Fibroblast of villous mesenchyme (primary cell): ENCODE measurements at regions not wholly inside any gene's neighbourhood (a gene's known extent, or its start where the extent isn't known, plus 50 kb on each side); places are given as distances from the start of the nearest gene placed in this dataset.
"Not testable (repeated sequence)": the region's sequence is repeated elsewhere in the genome, so short reads cannot be mapped to it uniquely, and the experiment has no call there.

Source experiments
- DNase-seq: peaks from one replicate; pipeline ENCODE4 v3.0.0-alpha.2; 2010; ENCODE audit warnings: low read depth
- H3K4me3 ChIP-seq: 2 replicates; pipeline ENCODE4 v1.5.1; 2011; ENCODE audit warnings: low read depth, mild to moderate bottlenecking, low read length
- TF ChIP-seq, protein P1 (sequence below): IDR thresholded peaks from 2 replicates; pipeline ENCODE4 v1.5.1; 2012; ENCODE audit warnings: low read depth, mild to moderate bottlenecking, low read length; ENCODE audit not compliant: insufficient read depth

DNA sequence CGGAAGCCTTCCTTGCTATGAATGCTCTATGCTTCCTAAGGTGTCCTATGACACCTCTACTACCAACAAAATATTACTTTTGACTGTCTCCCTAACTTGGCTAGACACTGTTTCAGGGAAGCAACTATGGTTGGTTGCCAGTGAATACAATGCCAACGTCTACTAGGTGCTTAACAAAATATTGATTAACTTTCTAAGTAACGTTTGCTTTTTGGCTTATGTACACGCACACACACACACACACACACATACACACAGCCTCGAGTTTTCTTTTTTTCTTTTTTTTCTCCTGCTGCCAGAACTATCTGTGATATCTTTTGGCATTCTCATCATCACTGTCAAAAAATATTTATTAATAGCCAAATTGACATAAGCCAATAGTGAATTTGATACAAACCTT is 864.0 kb downstream of the PLA2G4A start:
- TF ChIP-seq, protein P1, sequence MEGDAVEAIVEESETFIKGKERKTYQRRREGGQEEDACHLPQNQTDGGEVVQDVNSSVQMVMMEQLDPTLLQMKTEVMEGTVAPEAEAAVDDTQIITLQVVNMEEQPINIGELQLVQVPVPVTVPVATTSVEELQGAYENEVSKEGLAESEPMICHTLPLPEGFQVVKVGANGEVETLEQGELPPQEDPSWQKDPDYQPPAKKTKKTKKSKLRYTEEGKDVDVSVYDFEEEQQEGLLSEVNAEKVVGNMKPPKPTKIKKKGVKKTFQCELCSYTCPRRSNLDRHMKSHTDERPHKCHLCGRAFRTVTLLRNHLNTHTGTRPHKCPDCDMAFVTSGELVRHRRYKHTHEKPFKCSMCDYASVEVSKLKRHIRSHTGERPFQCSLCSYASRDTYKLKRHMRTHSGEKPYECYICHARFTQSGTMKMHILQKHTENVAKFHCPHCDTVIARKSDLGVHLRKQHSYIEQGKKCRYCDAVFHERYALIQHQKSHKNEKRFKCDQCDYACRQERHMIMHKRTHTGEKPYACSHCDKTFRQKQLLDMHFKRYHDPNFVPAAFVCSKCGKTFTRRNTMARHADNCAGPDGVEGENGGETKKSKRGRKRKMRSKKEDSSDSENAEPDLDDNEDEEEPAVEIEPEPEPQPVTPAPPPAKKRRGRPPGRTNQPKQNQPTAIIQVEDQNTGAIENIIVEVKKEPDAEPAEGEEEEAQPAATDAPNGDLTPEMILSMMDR, result no peak
- no peak for DNase-seq
- no peak overlapping the region for H3K4me3 ChIP-seq

DNA sequence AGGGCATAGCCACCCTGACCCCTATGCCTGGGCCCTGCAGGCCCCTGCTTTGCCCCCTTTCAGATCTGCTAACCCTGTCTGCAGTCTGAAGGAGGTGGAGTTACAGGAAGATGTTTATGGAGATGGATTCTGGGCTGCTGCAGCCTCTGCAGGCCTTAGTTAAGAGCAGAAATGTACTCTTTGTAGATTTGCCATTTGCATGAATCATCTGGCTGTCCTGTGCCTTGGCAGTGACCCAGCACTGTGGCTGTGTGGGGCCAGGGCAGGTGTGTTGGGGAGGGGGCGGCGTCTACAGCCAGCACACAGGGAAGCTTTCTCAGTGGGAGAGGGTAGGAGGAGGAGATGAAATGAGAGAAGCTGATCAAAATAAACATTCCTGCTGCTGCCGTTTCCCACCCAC is 867.3 kb downstream of the PLA2G4A start:
- TF ChIP-seq, protein P1, result no peak
- no peak overlapping the region for H3K4me3 ChIP-seq
- no peak for DNase-seq

DNA sequence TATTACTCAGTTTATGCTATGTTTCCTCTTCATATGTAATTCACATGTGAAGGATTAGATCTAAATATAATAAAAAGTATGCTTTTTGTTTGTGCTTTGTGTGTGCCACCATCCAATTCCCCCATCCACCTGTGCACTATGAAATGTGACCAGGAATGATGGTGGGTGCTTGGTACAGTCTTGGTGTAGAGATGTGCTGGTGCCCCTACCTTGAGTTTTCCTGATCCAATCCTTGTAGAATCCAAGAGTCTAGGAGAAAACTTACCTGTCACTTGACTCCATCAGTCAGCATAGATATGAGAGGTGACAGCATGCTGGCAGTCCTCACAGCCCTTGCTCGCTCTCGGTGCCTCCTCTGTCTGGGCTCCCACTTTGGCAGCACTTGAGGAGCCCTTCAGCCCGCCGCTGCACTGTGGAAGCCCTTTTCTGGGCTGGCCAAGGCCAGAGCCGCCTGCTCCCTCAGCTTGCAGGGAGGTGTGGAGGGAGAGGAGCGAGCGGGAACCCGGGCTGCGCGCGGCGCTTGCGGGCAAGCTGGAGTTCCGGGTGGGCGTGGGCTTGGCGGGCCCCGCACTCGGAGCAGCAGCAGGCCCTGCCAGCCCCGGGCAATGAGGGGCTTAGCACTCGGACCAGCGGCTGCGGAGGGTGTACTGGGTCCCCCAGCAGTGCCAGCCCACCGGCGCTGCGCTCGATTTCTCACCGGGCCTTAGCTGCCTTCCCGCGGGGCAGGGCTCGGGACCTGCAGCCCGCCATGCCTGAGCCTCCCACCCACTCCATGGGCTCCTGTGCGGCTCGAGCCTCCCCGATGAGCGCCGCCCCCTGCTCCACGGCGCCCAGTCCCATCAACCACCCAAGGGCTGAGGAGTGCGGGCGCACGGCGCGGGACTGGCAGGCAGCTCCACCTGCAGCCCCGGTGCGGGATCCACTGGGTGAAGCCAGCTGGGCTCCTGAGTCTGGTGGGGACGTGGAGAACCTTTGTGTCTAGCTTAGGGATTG is 874.7 kb downstream of the PLA2G4A start:
- not testable (repeated sequence) for DNase-seq

DNA sequence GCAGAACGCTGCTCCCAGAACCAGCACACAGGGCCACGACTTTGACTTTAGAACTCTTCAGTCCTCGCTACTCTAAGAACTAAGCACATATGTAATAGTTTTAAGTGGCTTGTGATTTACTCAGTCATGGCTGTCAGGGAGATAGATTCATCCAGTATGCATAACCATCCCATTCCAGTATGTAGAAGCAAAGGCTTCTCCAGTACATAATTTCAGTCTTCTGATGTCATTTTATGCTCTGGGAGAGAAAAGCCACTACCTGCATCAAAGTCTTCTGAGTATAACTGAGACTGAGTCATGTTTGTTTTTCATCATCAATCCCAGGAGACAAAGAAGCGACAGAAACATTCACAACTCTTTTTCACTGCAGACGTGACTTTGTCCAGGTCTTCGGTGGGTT is 885.7 kb downstream of the PLA2G4A start:
- no peak overlapping the region for H3K4me3 ChIP-seq
- TF ChIP-seq, protein P1, result no peak
- no peak for DNase-seq

More for the DNA sequence above, 874.7 kb downstream of the PLA2G4A start:
- H3K4me3 ChIP-seq, result not testable (repeated sequence)

DNA sequence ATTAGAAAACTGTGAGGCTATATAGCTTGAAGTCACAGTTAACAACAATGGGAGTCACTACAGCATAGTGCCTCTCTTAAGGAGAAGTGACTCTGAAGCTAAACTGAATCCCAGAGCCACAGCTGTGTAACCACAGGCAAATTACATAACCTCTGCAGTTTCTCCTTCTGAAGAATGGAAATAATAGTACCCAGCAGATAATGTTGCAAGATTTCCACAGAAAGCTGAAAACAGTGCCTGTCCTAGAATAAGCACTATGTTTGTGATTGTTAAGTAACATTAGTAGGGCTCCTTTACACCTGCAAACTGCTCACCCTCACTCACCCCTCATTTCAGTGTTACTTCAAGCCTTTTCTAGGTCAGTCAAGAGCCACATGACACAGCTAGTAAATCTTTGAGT is 886.7 kb downstream of the PLA2G4A start:
- TF ChIP-seq, protein P1, result no peak
- no peak for DNase-seq
- H3K4me3 ChIP-seq, result no peak overlapping the region

DNA sequence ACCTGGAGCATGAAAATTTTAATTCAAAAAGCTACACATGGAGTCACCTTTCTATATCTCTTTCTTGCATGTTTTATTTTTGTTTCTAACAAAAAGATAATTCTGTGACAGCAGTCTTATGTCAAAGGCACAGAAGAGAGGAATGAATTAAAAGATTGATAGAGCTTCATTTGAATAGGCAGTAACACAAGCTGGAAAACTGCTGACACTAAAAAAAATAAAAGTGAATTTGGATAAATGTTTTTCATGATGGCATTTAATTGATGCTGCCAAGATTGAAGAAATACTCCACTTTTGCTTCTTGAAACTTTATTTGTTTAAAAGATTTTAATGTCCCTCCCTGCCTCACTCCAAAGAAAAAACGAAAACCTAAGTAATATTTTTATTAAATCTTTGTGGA is 887.4 kb downstream of the PLA2G4A start:
- H3K4me3 ChIP-seq, result no peak overlapping the region
- DNase-seq, result no peak
- TF ChIP-seq, protein P1, result no peak

DNA sequence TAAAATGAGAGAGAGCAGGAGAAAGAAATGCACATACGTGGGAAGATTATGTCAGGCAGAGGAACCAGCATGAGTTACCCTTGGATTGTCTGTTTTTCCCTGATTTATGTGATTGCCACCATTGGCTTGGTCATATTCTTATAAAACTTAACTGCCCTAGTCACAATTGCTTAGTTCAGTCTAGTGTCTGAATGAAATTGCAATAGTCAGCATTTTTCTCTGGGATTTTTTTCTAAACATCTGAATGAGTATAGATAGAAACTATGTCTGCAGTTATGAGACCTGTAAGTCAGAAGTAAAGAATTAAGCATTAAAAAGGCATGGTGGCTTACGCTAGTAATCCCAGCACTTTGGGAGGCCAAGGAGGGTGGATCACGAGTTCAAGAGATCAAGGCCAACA is 889.8 kb downstream of the PLA2G4A start:
- no peak for DNase-seq
- no peak overlapping the region for H3K4me3 ChIP-seq
- TF ChIP-seq, protein P1, result no peak
